Spleen (tissue), 7 donors: ENCODE measurements at regions not wholly inside any gene's neighbourhood (a gene's known extent, or its start where the extent isn't known, plus 50 kb on each side); places are given as distances from the start of the nearest gene placed in this dataset.

ENCODE experiments used
- CTCF ChIP-seq, 11 experiments: fragments of 200-600 bp in 7 of 11; fragments of 450-650 bp in 4 of 11; sonication (generic) in 4 of 11; IDR thresholded peaks in 8 of 11; conservative IDR thresholded peaks in 3 of 11; 1 replicate in 7 of 11; 2 replicates in 4 of 11; pipeline versions ENCODE4 v1.4.0 to v1.8.0; 2016 to 2021; ENCODE audit warnings: antibody characterized with exemption in 11 of 11, inconsistent platforms in 4 of 11, mild to moderate bottlenecking in 1 of 11
- POLR2AphosphoS5 ChIP-seq, 3 donors: sonication (generic); formaldehyde crosslinking; IDR thresholded peaks; one replicate each; pipeline ENCODE4 v1.5.1; 2017; ENCODE audit warnings: antibody characterized with exemption in 3 of 3
- donor health status: DM: no; HTN: no; CAD: no; lungs with moderate emphysema.
- donor health status: DM: no; HTN: no; CAD: no.
- donor health status: DM: no; HTN: no; CAD: no.

DNA sequence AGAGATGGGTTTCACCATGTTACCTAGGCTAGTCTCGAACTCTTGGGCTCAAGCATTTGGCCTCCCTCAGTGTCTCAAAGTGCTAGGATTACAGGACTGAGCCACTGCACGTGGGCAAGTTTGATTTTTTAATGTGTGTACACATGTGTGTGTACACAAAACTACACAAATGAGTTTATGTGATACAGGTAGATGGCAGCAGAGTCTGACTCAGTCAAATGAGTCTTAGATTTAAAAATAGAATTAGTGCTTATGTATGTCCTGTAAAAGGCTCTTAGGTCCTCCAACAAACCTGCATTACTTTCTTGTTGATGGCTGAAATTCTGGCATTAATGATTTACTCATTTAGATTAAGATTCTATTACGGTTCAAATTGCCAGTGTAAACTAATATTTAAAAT, 293.7 kb downstream of the PCDH17 start:
- TF ChIP-seq CTCF (IDR thresholded peaks at IDR 0.05 in 8 of 11, conservative IDR thresholded peaks at IDR 0.05 in 3 of 11) (no peak), POLR2AphosphoS5 (IDR thresholded peaks at IDR 0.05) (no peak)
